Fibroblast of pulmonary artery (primary cell): ENCODE measurements at regions not wholly inside any gene's neighbourhood (a gene's known extent, or its start where the extent isn't known, plus 50 kb on each side); places are given as distances from the start of the nearest gene placed in this dataset.

ENCODE experiments used
- DNase-seq: peaks from one replicate; pipeline ENCODE4 v3.0.0-alpha.2; 2010; ENCODE audit warnings: low read depth
- H3K4me3 ChIP-seq: replicated peaks from 2 replicates; pipeline ENCODE4 v1.5.1; 2011; ENCODE audit warnings: low read depth, mild to moderate bottlenecking, control low read depth, low read length, moderate library complexity
- TF ChIP-seq, protein P1 (sequence below): IDR thresholded peaks from 2 replicates; pipeline ENCODE4 v1.5.1; 2011; ENCODE audit warnings: mild to moderate bottlenecking, control low read depth, low read length, inconsistent platforms; ENCODE audit errors: missing control alignments

DNA sequence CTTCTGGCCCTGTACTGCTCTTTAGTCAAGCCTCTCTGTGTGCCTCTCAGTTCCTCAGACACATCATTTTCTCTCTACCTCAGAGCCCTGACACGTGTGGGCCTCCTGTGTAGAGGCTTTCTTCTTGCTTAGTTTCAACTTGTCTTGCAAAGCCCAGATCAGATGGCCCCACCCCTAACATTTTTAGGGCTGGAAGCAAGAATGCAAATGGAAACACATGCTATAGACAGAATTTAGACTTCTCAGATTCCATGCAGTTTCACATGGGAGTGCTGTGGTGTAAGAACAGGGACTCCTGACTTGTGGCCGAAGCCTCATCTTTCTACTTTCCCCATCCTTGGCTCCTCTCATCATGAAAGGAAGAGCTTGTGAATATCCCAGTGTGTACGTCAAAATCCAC, 350.7 kb downstream of the DCHS2 start:
- H3K4me3 ChIP-seq: no peak overlapping the region
- DNase-seq: no peak
- TF ChIP-seq, protein P1, sequence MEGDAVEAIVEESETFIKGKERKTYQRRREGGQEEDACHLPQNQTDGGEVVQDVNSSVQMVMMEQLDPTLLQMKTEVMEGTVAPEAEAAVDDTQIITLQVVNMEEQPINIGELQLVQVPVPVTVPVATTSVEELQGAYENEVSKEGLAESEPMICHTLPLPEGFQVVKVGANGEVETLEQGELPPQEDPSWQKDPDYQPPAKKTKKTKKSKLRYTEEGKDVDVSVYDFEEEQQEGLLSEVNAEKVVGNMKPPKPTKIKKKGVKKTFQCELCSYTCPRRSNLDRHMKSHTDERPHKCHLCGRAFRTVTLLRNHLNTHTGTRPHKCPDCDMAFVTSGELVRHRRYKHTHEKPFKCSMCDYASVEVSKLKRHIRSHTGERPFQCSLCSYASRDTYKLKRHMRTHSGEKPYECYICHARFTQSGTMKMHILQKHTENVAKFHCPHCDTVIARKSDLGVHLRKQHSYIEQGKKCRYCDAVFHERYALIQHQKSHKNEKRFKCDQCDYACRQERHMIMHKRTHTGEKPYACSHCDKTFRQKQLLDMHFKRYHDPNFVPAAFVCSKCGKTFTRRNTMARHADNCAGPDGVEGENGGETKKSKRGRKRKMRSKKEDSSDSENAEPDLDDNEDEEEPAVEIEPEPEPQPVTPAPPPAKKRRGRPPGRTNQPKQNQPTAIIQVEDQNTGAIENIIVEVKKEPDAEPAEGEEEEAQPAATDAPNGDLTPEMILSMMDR: no peak

DNA sequence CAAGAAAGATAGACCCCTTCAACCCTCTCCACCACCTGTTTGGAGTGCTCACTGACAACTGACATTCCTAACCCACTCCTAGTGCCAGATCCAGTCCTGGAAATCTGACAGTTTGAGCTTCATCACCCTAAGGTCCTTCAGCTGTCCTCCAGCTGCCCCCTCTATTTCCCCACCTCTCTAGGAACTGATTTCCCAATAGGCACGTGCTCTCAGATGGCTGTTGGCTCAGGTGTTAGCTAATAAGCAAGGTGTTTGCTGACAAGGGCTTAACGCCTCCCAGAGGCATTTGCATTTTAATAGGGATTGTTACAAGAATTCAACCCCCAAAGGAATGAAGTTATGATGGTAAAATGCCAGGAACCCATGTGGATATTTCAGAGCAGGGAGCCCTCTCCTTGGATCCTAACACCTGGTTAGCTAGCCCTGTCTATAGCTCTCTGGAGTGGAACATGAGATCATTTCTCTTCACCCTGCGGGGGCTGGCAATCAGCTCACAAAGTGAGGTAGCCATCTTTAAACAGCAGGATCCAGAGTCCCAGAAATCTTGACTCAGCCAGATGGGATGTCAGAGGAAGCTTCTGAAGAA, 348.5 kb upstream of the SFRP2 start:
- H3K4me3 ChIP-seq: no peak overlapping the region
- TF ChIP-seq, protein P1: no peak
- DNase-seq: no peak

DNA sequence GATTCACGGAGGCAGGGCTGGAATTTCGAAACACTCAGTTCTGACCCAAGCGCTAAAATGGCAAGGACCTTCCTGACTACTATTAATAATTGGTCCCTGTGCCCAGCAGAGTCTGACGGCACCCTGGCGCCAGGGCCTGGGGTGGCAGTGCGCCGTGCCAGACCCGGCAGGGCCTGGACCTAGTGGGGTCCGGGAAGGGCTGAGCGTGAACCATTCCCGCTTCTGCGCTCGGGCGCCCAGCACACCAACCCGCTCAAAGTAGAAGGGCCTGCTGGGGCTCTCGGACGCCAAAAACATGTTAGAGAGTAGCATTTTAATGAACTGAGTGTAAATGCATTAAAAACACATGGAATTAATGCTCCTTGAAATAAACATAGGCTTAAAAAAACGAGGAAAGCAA, 346.7 kb upstream of the SFRP2 start:
- H3K4me3 ChIP-seq: no peak overlapping the region
- no peak for DNase-seq
- TF ChIP-seq, protein P1: no peak

DNA sequence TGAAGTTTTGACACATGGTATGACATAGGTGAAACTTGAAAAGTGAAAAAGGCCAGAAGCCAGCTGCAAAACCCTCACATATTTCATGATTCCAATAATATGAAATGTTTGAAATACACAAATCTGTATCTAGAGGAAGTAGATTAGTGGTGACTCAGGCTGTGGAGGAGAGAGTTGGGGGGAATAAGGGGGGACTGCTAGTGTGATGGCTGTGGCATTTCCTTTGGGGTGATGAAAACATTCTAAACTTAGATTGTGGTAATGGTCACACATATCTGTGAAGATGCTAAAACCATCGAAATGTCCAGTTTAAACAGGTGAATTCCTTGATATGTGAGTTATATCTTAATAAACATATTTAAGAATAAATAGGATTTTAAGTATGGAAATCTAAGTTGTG, 343.5 kb upstream of the SFRP2 start:
- no peak overlapping the region for H3K4me3 ChIP-seq
- TF ChIP-seq, protein P1: no peak
- peak; percentile 2 for DNase-seq

DNA sequence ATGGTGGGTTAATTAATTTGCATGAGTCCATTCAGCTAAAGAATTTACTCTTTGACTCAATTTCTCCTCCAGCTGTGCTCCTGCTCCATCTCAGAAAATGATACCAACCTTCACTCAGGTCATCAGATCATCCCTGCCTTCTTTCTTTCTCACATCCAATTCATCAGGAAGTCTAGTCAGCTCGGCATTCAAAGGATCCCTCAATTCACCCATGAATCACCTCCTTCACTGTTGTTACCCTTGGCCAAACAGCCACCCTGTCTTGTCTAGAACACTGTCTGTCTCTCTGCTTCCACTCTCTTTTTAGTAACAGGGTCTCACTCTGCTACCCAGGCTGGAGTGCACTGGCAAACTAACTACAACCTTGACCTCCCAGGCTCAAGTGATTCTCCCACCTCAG, 337.4 kb upstream of the SFRP2 start:
- DNase-seq: no peak
- H3K4me3 ChIP-seq: no peak overlapping the region
- TF ChIP-seq, protein P1: no peak

DNA sequence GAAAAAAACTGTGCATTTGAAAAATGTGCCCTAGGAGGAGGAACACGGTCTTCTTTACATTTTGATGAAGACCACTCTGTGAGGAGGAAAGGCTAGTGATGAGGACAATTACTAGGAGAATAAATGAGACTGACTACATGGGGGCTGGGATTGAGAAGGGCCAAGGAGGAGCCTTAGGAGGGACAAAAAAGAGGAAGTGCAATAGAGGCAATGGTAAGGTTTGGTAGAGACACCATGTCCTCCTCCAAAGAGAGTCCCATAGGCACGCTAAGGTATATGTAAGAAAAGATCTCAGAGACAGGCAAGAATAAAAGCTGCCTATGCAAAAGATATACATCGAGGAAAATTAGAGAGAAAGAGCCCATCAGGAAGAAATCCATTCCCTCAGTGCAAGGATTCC, 336.5 kb upstream of the SFRP2 start:
- no peak for DNase-seq
- H3K4me3 ChIP-seq: no peak overlapping the region
- TF ChIP-seq, protein P1: no peak

DNA sequence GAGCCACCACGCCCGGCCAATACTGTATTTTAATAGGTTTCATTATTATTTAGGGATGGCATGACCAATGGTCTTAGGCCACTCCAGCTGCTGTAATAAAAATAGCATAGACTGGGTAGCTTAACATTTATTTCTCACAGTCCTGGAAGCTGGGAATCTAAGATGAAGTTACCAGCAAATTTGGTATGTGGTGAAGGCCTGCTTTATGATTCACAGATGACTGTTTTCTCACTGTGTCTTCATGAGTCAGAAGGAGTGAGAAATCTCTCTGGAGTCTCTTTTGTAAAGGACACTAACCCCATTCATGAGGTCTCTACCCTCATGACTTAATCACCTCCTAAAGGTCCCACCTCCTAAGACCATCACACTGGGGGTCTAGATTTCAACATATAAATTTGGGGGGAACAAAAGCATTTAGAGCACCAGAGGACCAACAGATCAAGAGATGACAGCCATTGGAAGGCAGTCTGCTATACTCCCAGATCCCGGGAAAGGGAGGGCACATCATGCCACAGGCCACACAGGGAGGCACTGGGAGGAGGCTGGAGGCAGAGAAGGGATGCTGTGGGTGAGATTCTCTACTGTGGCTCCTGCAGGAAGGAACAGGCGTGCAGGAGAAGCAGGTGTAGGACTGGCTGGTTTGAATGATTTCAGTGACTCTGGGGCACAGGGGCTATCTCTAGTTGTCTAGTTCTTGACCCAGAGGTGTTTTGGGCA, 335.8 kb upstream of the SFRP2 start:
- TF ChIP-seq, protein P1: no peak
- peak; percentile 50 for DNase-seq

More for the DNA sequence above, 335.8 kb upstream of the SFRP2 start:
- H3K4me3 ChIP-seq: no peak overlapping the region
